CD4-positive, alpha-beta T cell (primary cell): ENCODE measurements at regions not wholly inside any gene's neighbourhood (a gene's known extent, or its start where the extent isn't known, plus 50 kb on each side); places are given as distances from the start of the nearest gene placed in this dataset.

ENCODE experiments used
- ATAC-seq: fragments of 200-7000 bp; cut with Tn5 transposase; one replicate; pipeline ENCODE4 v1.10.0; 2022; ENCODE audit warnings: mild to moderate bottlenecking; ENCODE audit not compliant: poor library complexity
- CTCF ChIA-PET: fragments of 350-600 bp; sonication (Branson Sonifier 250); formaldehyde crosslinking; loops from one replicate; lab custom pipeline; 2021; ENCODE audit warnings: antibody characterized with exemption, inconsistent platforms; lab: Charles Lee
- POLR2A ChIA-PET: fragments of 350-600 bp; sonication (Branson Sonifier 250); formaldehyde crosslinking; loops from one replicate; lab custom pipeline; 2021; ENCODE audit warnings: antibody characterized with exemption, inconsistent platforms; lab: Charles Lee
- DNase-seq, 14 experiments: peaks; one replicate each; pipeline ENCODE4 v3.0.0-alpha.2; 2013 to 2020; ENCODE audit warnings: mixed read lengths in 2 of 14
- H3K27ac ChIP-seq, 2 donors: one replicate each; pipeline versions ENCODE4 v1.5.1 to v1.7.0; 2013; ENCODE audit warnings: low read length in 2 of 2, low read depth in 1 of 2, mild to moderate bottlenecking in 1 of 2
- H3K27me3 ChIP-seq, 2 experiments: 1 replicate in 1 of 2; 2 replicates in 1 of 2; pipeline versions ENCODE4 v1.6.1 to v1.7.0; 2013; ENCODE audit warnings: low read length in 2 of 2, control low read depth in 1 of 2, mild to moderate bottlenecking in 1 of 2, moderate library complexity in 1 of 2; ENCODE audit not compliant: insufficient read depth in 2 of 2, control insufficient read depth in 1 of 2
- H3K36me3 ChIP-seq: one replicate; pipeline ENCODE4 v1.6.1; 2013; ENCODE audit warnings: low read length, control low read depth; ENCODE audit not compliant: insufficient read depth
- H3K4me1 ChIP-seq: one replicate; pipeline ENCODE4 v1.6.1; 2013; ENCODE audit warnings: low read length, control low read depth; ENCODE audit not compliant: insufficient read depth
- H3K4me3 ChIP-seq: one replicate; pipeline ENCODE4 v1.5.1; 2013; ENCODE audit warnings: mild to moderate bottlenecking, low read length, moderate library complexity
- H3K9me3 ChIP-seq, 2 experiments: 1 replicate in 1 of 2; 2 replicates in 1 of 2; pipeline versions ENCODE4 v1.6.1 to v1.7.0; 2013; ENCODE audit warnings: low read length in 2 of 2, mild to moderate bottlenecking in 2 of 2, control low read depth in 1 of 2, moderate library complexity in 1 of 2; ENCODE audit not compliant: control insufficient read depth in 1 of 2, insufficient read depth in 1 of 2
- H3K27ac Mint-ChIP-seq: one replicate; pipeline ENCODE4 v1.8.0; 2020; ENCODE audit warnings: mixed read lengths
- H3K27me3 Mint-ChIP-seq: one replicate; pipeline ENCODE4 v1.8.0; 2021; ENCODE audit warnings: mixed read lengths
- H3K36me3 Mint-ChIP-seq: one replicate; pipeline ENCODE4 v1.8.0; 2021; ENCODE audit warnings: low read depth, mixed read lengths
- H3K4me1 Mint-ChIP-seq: one replicate; pipeline ENCODE4 v1.8.0; 2021; ENCODE audit warnings: low read depth, mixed read lengths
- H3K4me3 Mint-ChIP-seq: one replicate; pipeline ENCODE4 v1.8.0; 2020; ENCODE audit warnings: mild to moderate bottlenecking, mixed read lengths
- H3K9me3 Mint-ChIP-seq: one replicate; pipeline ENCODE4 v1.8.0; 2020; ENCODE audit warnings: mixed read lengths
- CTCF ChIP-seq: fragments of 200-600 bp; IDR thresholded peaks from one replicate; pipeline ENCODE4 v1.8.0; 2022; ENCODE audit warnings: antibody characterized with exemption, mild to moderate bottlenecking
- intact Hi-C, 2 experiments: fragments of 100-400 bp; cut with DNase I in 1 of 2; cut with micrococcal nuclease in 1 of 2; formaldehyde crosslinking; loops; one replicate each; pipeline versions ENCODE4 v1.15.1 to v1.9.0; 2023 to 2025; cut with DNase I, micrococcal nuclease

DNA sequence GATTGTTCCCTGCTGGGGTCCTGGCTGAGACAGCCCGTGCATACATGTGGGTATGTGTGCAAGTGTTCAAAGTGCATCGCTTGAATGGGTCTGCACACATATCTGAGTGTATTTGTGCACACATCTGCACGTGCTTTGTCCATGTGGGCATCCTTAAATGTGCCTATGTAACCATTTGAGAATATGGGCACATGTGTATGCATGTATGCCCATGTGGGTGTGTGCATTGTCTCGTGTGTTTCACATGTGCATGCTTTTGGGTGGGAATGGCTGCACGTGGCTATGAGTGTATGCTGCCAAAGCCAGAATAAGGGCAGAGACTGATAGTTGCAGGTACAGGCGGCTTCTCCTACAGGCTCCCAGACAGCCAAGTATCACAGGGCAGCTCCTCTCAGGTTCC, 107.3 kb downstream of the LHX2 start:
- ChIA-PET POLR2A (no interaction called here), CTCF (no interaction called here)
- H3K4me1 Mint-ChIP-seq: no peaks in the 10 kb centered on the region
- ATAC-seq (no peak), DNase-seq (no peak)
- H3K4me3 Mint-ChIP-seq: no peak overlapping the region
- H3K27me3 ChIP-seq: peaks cover 5 to 7% of the 10 kb centered on the region in 2 experiments
- peaks cover 4% of the 10 kb centered on the region for H3K9me3 Mint-ChIP-seq
- H3K36me3 ChIP-seq: no peaks in the 10 kb centered on the region
- H3K4me1 ChIP-seq: no peaks in the 10 kb centered on the region
- no peaks in the 10 kb centered on the region for H3K36me3 Mint-ChIP-seq
- no peak overlapping the region for H3K27ac ChIP-seq
- TF ChIP-seq CTCF: no peak
- intact Hi-C loops: no loop called here
- H3K9me3 ChIP-seq: peaks cover 0 to 12% of the 10 kb centered on the region in 2 experiments
- peaks cover 40% of the 10 kb centered on the region for H3K27me3 Mint-ChIP-seq
- no peak overlapping the region for H3K4me3 ChIP-seq
- no peak overlapping the region for H3K27ac Mint-ChIP-seq

- H3K4me3 ChIP-seq: no peak overlapping the region
- ATAC-seq: no peak
- no peaks in the 10 kb centered on the region for H3K4me1 ChIP-seq
- no peaks in the 10 kb centered on the region for H3K4me1 Mint-ChIP-seq
- TF ChIP-seq CTCF: no peak
- no peak overlapping the region for H3K27ac Mint-ChIP-seq
- no peak overlapping the region for H3K4me3 Mint-ChIP-seq
- no peak overlapping the region for H3K27ac ChIP-seq
- peaks cover 5 to 6% of the 10 kb centered on the region in 2 experiments for H3K27me3 ChIP-seq
- peaks cover 0 to 12% of the 10 kb centered on the region in 2 experiments for H3K9me3 ChIP-seq
- POLR2A ChIA-PET: no interaction called here
- CTCF ChIA-PET: no interaction called here
- peaks cover 4% of the 10 kb centered on the region for H3K9me3 Mint-ChIP-seq
- intact Hi-C loops: no loop called here
- H3K36me3 Mint-ChIP-seq: no peaks in the 10 kb centered on the region
- no peaks in the 10 kb centered on the region for H3K36me3 ChIP-seq
- peaks cover 41% of the 10 kb centered on the region for H3K27me3 Mint-ChIP-seq
- no peak for DNase-seq
These were observed 108.7 kb downstream of the LHX2 start for GRCh38 chr9:124120272-124120671.

- POLR2A ChIA-PET: no interaction called here
- Mint-ChIP-seq H3K4me1 (no peaks in the 10 kb centered on the region), H3K27ac (no peak overlapping the region), H3K27me3 (peaks cover 33% of the 10 kb centered on the region), H3K36me3 (no peaks in the 10 kb centered on the region), H3K9me3 (peaks cover 3% of the 10 kb centered on the region), H3K4me3 (no peak overlapping the region)
- intact Hi-C loops: no loop called here
- peaks cover 2% of the 10 kb centered on the region for H3K4me1 ChIP-seq
- H3K9me3 ChIP-seq: peaks cover 0 to 12% of the 10 kb centered on the region in 2 experiments
- TF ChIP-seq CTCF: no peak
- H3K4me3 ChIP-seq: no peak overlapping the region
- ATAC-seq (no peak), DNase-seq (no peak)
- H3K27me3 ChIP-seq: peaks cover 4 to 6% of the 10 kb centered on the region in 2 experiments
- no peak overlapping the region for H3K27ac ChIP-seq
- CTCF ChIA-PET: no interaction called here
- H3K36me3 ChIP-seq: no peaks in the 10 kb centered on the region
These were observed 110.2 kb downstream of the LHX2 start for GRCh38 chr9:124121725-124122124.
